Osteoblast (primary cell): ENCODE measurements at regions not wholly inside any gene's neighbourhood (a gene's known extent, or its start where the extent isn't known, plus 50 kb on each side); places are given as distances from the start of the nearest gene placed in this dataset.

Experiments
- DNase-seq: peaks from one replicate; pipeline ENCODE4 v3.0.0; 2011; ENCODE audit warnings: low spot score, mixed read lengths; ENCODE audit not compliant: insufficient read length; ENCODE audit errors: missing footprints
- H2AFZ ChIP-seq: 2 replicates; pipeline ENCODE4 v1.6.0; 2011; ENCODE audit warnings: mild to moderate bottlenecking, low read length
- H3K27ac ChIP-seq: 2 replicates; pipeline ENCODE4 v1.5.1; 2011; ENCODE audit warnings: mild to moderate bottlenecking, low read depth, low read length, moderate library complexity
- H3K27me3 ChIP-seq: 2 replicates; pipeline ENCODE4 v1.6.0; 2012; ENCODE audit warnings: mild to moderate bottlenecking, control low read depth, inconsistent platforms, low read length, moderate library complexity; ENCODE audit not compliant: insufficient read depth
- H3K36me3 ChIP-seq: 2 replicates; pipeline ENCODE4 v1.5.1; 2011; ENCODE audit warnings: mild to moderate bottlenecking, low read length, control low read depth, moderate library complexity; ENCODE audit not compliant: insufficient read depth
- H3K4me1 ChIP-seq: 2 replicates; pipeline ENCODE4 v1.5.1; 2011; ENCODE audit warnings: mild to moderate bottlenecking, low read length, control low read depth, moderate library complexity; ENCODE audit not compliant: insufficient read depth
- H3K4me2 ChIP-seq: 2 replicates; pipeline ENCODE4 v1.6.0; 2011; ENCODE audit warnings: mild to moderate bottlenecking, low read length; ENCODE audit not compliant: insufficient read depth
- H3K4me3 ChIP-seq: fragments of 200-600 bp; sonication (generic); 3 replicates; pipeline ENCODE4 v1.5.1; 2012; ENCODE audit warnings: mild to moderate bottlenecking, low read length, inconsistent platforms; ENCODE audit not compliant: insufficient read depth
- H3K79me2 ChIP-seq: 2 replicates; pipeline ENCODE4 v1.6.0; 2012; ENCODE audit warnings: mild to moderate bottlenecking, low read length, control low read depth, inconsistent platforms; ENCODE audit not compliant: insufficient read depth
- H3K9me3 ChIP-seq: 2 replicates; pipeline ENCODE4 v1.5.1; 2011; ENCODE audit warnings: low read depth, low read length, control low read depth
- H4K20me1 ChIP-seq: 2 replicates; pipeline ENCODE4 v1.6.0; 2012; ENCODE audit warnings: mild to moderate bottlenecking, low read length, control low read depth; ENCODE audit not compliant: insufficient read depth
- TF ChIP-seq, protein P1 (sequence below): IDR thresholded peaks from 2 replicates; pipeline ENCODE4 v1.5.1; 2011; ENCODE audit warnings: mild to moderate bottlenecking, low read depth, low read length, moderate library complexity; ENCODE audit errors: extremely low read depth

DNA sequence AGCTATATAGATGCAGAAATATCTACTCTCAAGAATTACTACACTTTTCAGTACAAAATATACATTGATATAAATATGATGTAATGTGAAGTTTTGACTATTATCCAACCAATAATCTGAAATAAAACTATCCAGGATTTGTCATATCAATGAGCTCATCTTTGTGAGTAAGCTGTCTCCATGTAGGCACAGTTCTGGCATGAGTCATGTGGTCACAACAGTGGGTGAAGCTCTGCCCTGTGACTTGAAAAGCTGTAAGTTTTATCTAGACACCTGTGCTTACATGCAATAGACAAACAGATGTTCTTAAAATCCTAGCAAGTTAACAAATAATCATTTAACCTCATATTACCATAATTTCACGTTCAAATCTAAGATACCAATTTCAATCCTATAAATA, 192.7 kb downstream of the GABRG1 start:
- H3K9me3 ChIP-seq, result no peaks in the 10 kb centered on the region
- H4K20me1 ChIP-seq, result no peaks in the 10 kb centered on the region
- H2AFZ ChIP-seq, result no peak overlapping the region
- no peaks in the 10 kb centered on the region for H3K79me2 ChIP-seq
- TF ChIP-seq, protein P1, sequence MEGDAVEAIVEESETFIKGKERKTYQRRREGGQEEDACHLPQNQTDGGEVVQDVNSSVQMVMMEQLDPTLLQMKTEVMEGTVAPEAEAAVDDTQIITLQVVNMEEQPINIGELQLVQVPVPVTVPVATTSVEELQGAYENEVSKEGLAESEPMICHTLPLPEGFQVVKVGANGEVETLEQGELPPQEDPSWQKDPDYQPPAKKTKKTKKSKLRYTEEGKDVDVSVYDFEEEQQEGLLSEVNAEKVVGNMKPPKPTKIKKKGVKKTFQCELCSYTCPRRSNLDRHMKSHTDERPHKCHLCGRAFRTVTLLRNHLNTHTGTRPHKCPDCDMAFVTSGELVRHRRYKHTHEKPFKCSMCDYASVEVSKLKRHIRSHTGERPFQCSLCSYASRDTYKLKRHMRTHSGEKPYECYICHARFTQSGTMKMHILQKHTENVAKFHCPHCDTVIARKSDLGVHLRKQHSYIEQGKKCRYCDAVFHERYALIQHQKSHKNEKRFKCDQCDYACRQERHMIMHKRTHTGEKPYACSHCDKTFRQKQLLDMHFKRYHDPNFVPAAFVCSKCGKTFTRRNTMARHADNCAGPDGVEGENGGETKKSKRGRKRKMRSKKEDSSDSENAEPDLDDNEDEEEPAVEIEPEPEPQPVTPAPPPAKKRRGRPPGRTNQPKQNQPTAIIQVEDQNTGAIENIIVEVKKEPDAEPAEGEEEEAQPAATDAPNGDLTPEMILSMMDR, result no peak
- no peaks in the 10 kb centered on the region for H3K27me3 ChIP-seq
- H3K4me3 ChIP-seq, result no peak overlapping the region
- H3K27ac ChIP-seq, result no peak overlapping the region
- H3K4me2 ChIP-seq, result no peak overlapping the region
- DNase-seq, result no peak
- no peaks in the 10 kb centered on the region for H3K4me1 ChIP-seq
- H3K36me3 ChIP-seq, result no peaks in the 10 kb centered on the region

DNA sequence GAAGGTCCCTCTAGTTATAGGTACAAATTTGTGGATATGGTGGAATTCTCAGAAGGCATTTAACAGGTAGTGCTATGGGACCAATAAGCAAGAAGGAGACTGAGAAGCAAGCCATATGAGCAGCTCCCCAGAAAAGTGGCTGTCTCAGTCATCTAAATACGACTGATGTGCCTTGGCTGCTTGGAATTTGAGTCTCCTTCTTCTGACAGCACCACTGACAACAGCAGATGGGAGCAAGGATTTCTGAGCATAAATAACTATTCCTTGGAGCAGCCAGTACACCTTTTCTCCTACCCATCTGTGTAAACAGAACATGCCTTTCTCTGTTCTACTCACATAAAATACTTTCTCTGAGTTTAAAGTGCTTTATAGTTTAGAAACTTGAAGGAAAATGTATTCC, 196.2 kb downstream of the GABRG1 start:
- no peak for DNase-seq
- no peak overlapping the region for H3K4me2 ChIP-seq
- no peaks in the 10 kb centered on the region for H4K20me1 ChIP-seq
- no peaks in the 10 kb centered on the region for H3K4me1 ChIP-seq
- TF ChIP-seq, protein P1, result no peak
- H3K4me3 ChIP-seq, result no peak overlapping the region
- H3K27ac ChIP-seq, result no peak overlapping the region
- H3K36me3 ChIP-seq, result no peaks in the 10 kb centered on the region
- no peak overlapping the region for H2AFZ ChIP-seq
- H3K9me3 ChIP-seq, result no peaks in the 10 kb centered on the region
- no peaks in the 10 kb centered on the region for H3K79me2 ChIP-seq
- no peaks in the 10 kb centered on the region for H3K27me3 ChIP-seq

DNA sequence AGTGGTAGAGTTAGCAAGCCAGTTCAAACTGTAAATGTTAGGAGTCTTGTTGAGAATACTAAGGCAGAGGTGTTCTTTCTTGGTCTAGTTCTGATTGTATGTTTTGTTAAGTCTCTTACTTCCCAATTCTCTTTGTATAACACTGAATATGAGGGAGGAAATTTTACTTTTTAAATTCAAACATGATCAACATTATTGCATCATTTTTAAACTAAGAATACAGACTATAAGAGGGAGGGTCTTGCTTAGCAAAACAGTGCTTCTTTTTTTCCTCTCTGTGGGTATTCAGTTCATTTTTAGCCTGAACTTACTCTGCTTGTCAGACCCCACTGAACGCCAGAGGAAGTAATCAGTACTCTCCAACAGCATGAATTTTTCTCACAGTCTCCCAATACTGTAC, 198.0 kb downstream of the GABRG1 start:
- Histone ChIP-seq H3K79me2 (no peaks in the 10 kb centered on the region), H3K27me3 (no peaks in the 10 kb centered on the region), H3K4me1 (no peaks in the 10 kb centered on the region), H3K4me3 (no peak overlapping the region), H2AFZ (no peak overlapping the region), H3K4me2 (no peak overlapping the region), H3K36me3 (no peaks in the 10 kb centered on the region), H3K9me3 (no peaks in the 10 kb centered on the region), H4K20me1 (no peaks in the 10 kb centered on the region), H3K27ac (no peak overlapping the region)
- DNase-seq, result no peak
- TF ChIP-seq, protein P1, result no peak

DNA sequence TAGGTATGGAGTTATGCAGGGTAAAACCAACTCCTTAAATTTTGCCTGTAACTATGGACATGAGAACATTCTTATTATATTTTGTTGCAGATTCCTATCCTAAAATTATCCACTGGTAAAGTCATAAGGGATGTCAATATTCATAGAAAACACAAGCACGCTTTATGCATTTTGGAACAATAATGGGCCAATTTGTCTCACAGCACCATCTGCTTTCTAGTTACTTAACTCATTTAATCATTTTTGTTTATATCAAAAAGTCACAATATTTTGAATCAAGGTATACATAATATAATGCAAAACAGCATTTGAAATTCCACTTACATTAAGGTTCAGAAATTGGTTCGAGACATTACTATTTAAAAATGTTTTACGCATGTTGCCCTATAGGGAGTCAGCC, 203.0 kb downstream of the GABRG1 start:
- no peaks in the 10 kb centered on the region for H3K9me3 ChIP-seq
- no peaks in the 10 kb centered on the region for H3K4me1 ChIP-seq
- H3K4me2 ChIP-seq, result no peak overlapping the region
- no peak overlapping the region for H3K27ac ChIP-seq
- H3K4me3 ChIP-seq, result no peak overlapping the region
- no peaks in the 10 kb centered on the region for H3K27me3 ChIP-seq
- no peaks in the 10 kb centered on the region for H3K36me3 ChIP-seq
- no peaks in the 10 kb centered on the region for H4K20me1 ChIP-seq
- TF ChIP-seq, protein P1, result no peak
- no peaks in the 10 kb centered on the region for H3K79me2 ChIP-seq
- H2AFZ ChIP-seq, result no peak overlapping the region
- DNase-seq, result no peak
